Testis (tissue), 2 donors: ENCODE measurements at regions not wholly inside any gene's neighbourhood (a gene's known extent, or its start where the extent isn't known, plus 50 kb on each side); places are given as distances from the start of the nearest gene placed in this dataset.
"Not testable (repeated sequence)": the region's sequence is repeated elsewhere in the genome, so short reads cannot be mapped to it uniquely, and the experiment has no call there.

Experiments used
- DNase-seq: peaks from one replicate; pipeline ENCODE4 v3.0.0-alpha.2; 2019
- H3K27ac ChIP-seq, 2 donors: fragments of 200-600 bp; sonication (generic); one replicate each; pipeline ENCODE4 v1.5.1; 2019
- H3K27me3 ChIP-seq: fragments of 200-600 bp; sonication (generic); one replicate; pipeline ENCODE4 v1.5.1; 2019
- H3K36me3 ChIP-seq: fragments of 200-600 bp; sonication (generic); one replicate; pipeline ENCODE4 v1.5.1; 2017; ENCODE audit warnings: low read depth; ENCODE audit errors: missing control alignments
- H3K4me1 ChIP-seq: fragments of 200-600 bp; sonication (generic); one replicate; pipeline ENCODE4 v1.5.1; 2019
- H3K4me3 ChIP-seq, 2 donors: fragments of 200-600 bp; sonication (generic); one replicate each; pipeline ENCODE4 v1.5.1; 2017 to 2019
- H3K9me3 ChIP-seq: fragments of 200-600 bp; sonication (generic); one replicate; pipeline ENCODE4 v1.5.1; 2017
- POLR2A ChIP-seq: fragments of 450-650 bp; IDR thresholded peaks from one replicate; pipeline ENCODE4 v1.6.1; 2017; ENCODE audit warnings: antibody characterized with exemption, mild to moderate bottlenecking, moderate library complexity
- WGBS, 2 donors: methylation state at CpG; one replicate each; pipeline ENCODE4 v1.1.5; 2018; 5-methylcytosine and 5-hydroxymethylcytosine counted together
- intact Hi-C: fragments of 100-400 bp; cut with DNase I; formaldehyde crosslinking; loops from one replicate; pipeline ENCODE4 v1.15.1; 2023; ENCODE audit warnings: low total_unique reads
- TF ChIP-seq, protein P1 (sequence below), 3 experiments: fragments of 450-650 bp in 2 of 3; fragments of 200-600 bp in 1 of 3; sonication (generic) in 1 of 3; IDR thresholded peaks; one replicate each; pipeline ENCODE4 v1.5.1; 2016 to 2019; ENCODE audit warnings: antibody characterized with exemption in 3 of 3, mild to moderate bottlenecking in 2 of 3, moderate library complexity in 1 of 3

DNA sequence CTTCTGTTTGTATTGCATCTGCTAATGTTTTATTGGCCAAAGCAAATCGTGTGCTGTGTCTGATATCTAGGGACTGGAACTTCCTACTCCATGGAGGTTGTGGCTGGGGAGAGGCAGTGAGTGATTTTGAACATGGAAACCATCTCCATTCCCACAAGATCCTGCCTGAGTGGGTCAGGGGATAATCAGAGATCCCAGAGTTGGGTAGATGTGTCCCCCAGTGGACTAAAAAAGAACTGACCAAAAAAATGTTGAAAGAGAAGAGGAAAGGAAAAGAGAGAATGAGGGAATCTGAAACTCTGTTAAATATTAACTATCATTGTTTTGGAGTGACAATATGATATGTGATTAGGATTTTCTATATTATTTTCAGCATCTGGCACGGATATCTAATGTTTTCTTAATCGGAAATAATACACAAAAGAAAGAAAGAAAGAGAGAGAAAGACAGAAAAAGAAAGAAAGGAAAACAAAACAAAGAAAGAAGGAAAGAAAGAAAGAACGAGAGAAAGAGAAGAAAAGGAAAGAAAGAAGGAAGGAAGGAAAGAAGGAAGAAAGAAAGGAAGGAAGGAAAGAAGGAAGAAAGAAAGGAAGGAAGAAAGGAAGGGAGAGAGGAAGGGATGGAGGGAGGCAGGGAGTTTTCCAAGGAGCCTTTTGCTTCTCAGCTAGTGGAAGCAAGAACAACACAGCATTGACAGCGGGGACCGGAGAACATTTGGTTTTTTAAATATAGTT is 638.5 kb downstream of the CCSER2 start:
- Histone ChIP-seq H3K9me3 (no peaks in the 10 kb centered on the region), H3K27ac (no peak overlapping the region), H3K4me3 (no peak overlapping the region), H3K27me3 (no peaks in the 10 kb centered on the region), H3K36me3 (no peaks in the 10 kb centered on the region), H3K4me1 (no peaks in the 10 kb centered on the region)
- TF ChIP-seq, protein P1, sequence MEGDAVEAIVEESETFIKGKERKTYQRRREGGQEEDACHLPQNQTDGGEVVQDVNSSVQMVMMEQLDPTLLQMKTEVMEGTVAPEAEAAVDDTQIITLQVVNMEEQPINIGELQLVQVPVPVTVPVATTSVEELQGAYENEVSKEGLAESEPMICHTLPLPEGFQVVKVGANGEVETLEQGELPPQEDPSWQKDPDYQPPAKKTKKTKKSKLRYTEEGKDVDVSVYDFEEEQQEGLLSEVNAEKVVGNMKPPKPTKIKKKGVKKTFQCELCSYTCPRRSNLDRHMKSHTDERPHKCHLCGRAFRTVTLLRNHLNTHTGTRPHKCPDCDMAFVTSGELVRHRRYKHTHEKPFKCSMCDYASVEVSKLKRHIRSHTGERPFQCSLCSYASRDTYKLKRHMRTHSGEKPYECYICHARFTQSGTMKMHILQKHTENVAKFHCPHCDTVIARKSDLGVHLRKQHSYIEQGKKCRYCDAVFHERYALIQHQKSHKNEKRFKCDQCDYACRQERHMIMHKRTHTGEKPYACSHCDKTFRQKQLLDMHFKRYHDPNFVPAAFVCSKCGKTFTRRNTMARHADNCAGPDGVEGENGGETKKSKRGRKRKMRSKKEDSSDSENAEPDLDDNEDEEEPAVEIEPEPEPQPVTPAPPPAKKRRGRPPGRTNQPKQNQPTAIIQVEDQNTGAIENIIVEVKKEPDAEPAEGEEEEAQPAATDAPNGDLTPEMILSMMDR (IDR thresholded peaks at IDR 0.05): no peak
- TF ChIP-seq POLR2A: no peak
- WGBS, 2 donors: 60 to 73% methylated on average over 6 of the region's 6 CpGs
- intact Hi-C loops: no loop called here
- no peak for DNase-seq

DNA sequence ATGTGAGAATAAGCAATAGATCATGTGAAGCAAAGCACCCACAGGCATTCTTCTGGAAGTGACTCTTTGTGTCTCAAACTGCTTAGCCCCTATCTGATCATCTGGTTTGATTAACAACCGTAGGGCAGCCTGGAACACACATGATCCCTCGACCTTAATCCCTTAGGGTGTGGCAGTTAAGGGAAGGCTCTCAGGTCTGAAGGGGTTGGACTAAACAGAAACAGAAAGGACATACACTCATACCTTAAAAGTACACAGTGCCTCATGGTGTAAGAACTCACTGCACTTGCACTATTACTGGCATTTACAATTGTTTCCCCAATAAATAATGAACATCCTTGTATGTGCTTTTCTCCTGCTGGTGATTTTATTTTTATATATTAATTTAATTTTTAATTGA is 640.9 kb downstream of the CCSER2 start:
- H3K27ac ChIP-seq, H3K36me3 ChIP-seq, H3K4me1 ChIP-seq, H3K4me3 ChIP-seq, DNase-seq, H3K9me3 ChIP-seq, H3K27me3 ChIP-seq, intact Hi-C loops: not testable (repeated sequence)
- 53 to 58% methylated on average over 2 of the region's 2 CpGs for WGBS, 2 donors

DNA sequence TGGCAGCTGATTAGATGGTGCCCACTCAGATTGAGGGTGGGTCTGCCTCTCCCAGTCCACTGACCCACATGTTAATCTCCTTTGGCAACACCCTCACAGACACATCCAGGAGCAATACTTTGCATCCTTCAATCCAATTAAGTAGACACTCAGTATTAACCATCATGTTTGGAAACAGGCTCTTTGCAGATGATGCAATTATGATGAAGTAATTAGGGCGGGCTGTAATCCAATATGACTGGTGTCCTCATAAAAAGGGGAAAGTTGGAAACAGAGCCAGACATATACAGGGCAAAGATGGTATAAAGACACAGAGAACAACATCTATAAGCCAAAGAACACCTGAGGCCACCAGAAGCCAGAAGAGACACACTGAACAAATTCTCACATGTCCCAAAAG is 658.6 kb downstream of the CCSER2 start:
- no peak overlapping the region for H3K4me3 ChIP-seq
- TF ChIP-seq POLR2A: no peak
- TF ChIP-seq, protein P1 (IDR thresholded peaks at IDR 0.05): no peak
- no peaks in the 10 kb centered on the region for H3K4me1 ChIP-seq
- DNase-seq: no peak
- 96 to 100% methylated on average over 1 of the region's 1 CpG for WGBS, 2 donors
- no peaks in the 10 kb centered on the region for H3K9me3 ChIP-seq
- H3K36me3 ChIP-seq: no peaks in the 10 kb centered on the region
- no peaks in the 10 kb centered on the region for H3K27me3 ChIP-seq
- intact Hi-C loops: no loop called here
- H3K27ac ChIP-seq: no peak overlapping the region

DNA sequence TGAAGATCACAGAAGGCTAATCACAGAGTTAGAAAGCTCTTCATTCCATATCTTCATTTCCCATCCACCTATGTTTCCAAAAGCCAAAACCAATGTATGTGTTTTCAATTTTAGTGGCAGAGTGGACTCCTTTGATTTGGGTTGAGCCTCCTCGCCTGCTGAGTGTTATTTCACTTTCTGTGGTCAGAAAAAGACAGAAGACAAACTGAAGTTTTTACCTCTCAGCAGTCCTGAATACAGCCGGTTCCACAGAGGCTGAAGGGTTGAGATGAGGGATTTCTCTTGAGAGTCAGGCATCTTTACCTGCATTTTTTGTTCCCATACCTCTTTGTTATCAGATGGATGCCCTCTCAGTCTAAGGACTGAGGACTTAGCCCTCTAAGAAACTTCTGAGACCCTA is 659.6 kb downstream of the CCSER2 start:
- TF ChIP-seq, protein P1 (IDR thresholded peaks at IDR 0.05): no peak
- no peak for TF ChIP-seq POLR2A

DNA sequence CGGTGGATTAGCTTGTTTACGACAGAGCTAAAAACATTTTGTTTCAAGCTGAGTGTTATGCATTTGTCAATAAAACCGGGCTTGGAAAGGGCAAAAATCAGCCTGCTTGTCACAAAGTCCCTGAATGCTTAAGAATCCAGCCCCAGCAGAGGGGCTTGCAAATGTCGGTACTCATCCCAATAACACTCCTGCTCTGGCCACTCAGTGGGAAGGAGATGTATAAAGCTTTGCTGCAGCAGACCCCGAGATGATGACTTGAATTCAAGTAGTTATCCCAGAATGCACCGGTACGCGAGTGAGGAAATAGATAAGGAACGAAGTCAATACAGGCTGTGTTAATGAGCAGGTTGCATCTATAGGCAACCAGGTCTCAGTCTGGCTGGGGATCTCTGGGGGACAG is 662.3 kb downstream of the CCSER2 start:
- DNase-seq: no peak
- Histone ChIP-seq H3K27ac (no peak overlapping the region), H3K4me1 (peaks cover 11% of the 10 kb centered on the region), H3K36me3 (no peaks in the 10 kb centered on the region), H3K27me3 (no peaks in the 10 kb centered on the region), H3K4me3 (no peak overlapping the region), H3K9me3 (no peaks in the 10 kb centered on the region)
- WGBS, 2 donors: 55 to 70% methylated on average over 9 of the region's 9 CpGs
- TF ChIP-seq POLR2A: no peak
- TF ChIP-seq, protein P1 (IDR thresholded peaks at IDR 0.05): no peak
- intact Hi-C loops: no loop called here

More for the DNA sequence above, 659.6 kb downstream of the CCSER2 start:
- Histone ChIP-seq H3K9me3 (no peaks in the 10 kb centered on the region), H3K4me1 (peaks cover under 1% of the 10 kb centered on the region), H3K4me3 (no peak overlapping the region), H3K27me3 (no peaks in the 10 kb centered on the region), H3K27ac (no peak overlapping the region), H3K36me3 (no peaks in the 10 kb centered on the region)
- no peak for DNase-seq
- WGBS, 2 donors: 76 to 80% methylated on average over 2 of the region's 2 CpGs
- intact Hi-C loops: no loop called here
